ENCODE measurements at regions not wholly inside any gene's neighbourhood (a gene's known extent, or its start where the extent isn't known, plus 50 kb on each side); places are given as distances from the start of the nearest gene placed in this dataset.

GRCh38 chrX:77223046-77223445, 224.1 kb upstream of the FGF16 start:
- TF ChIP-seq EGR1 (IDR thresholded peaks at IDR 0.05; ENCODE audit: low read depth): no peak
- no peak for TF ChIP-seq SRF (IDR thresholded peaks at IDR 0.05; ENCODE audit: low read depth)
- TF ChIP-seq CEBPB (IDR thresholded peaks at IDR 0.05; ENCODE audit: low read depth): no peak
- no peak for TF ChIP-seq POLR2AphosphoS5 (IDR thresholded peaks at IDR 0.05; ENCODE audit: low read depth, low read length)
- TF ChIP-seq RAD21 (IDR thresholded peaks at IDR 0.05; ENCODE audit: low read depth): no peak
- CTCF ChIA-PET: no interaction called here
- POLR2A ChIA-PET: no interaction called here

GRCh38 chrX:77264490-77264889, 182.7 kb upstream of the FGF16 start:
- ATAC-seq: no peak
- H3K4me3 ChIP-seq (replicated peaks in 1 of 2; ENCODE audit: low read depth in 1 of 2, low read length in 2 of 2): no peak overlapping the region
- intact Hi-C loops (cut with micrococcal nuclease): no loop called here
- no peak for TF ChIP-seq YY1 (IDR thresholded peaks at IDR 0.05; ENCODE audit: extremely low read depth, insufficient replicate concordance, low read depth, low read length)
- no peak for TF ChIP-seq SRF (IDR thresholded peaks at IDR 0.05; ENCODE audit: low read depth)
- H3K9me2 ChIP-seq (ENCODE audit: insufficient read depth): no peaks in the 10 kb centered on the region
- RAD21 ChIA-PET (ENCODE audit: low non-redundant PET in 1 of 2, low total read pairs in 2 of 2, uncharacterized antibody in 2 of 2, unreplicated experiment in 2 of 2): no interaction called here
- H4K20me1 ChIP-seq (ENCODE audit: insufficient read depth): no peaks in the 10 kb centered on the region
- CTCF ChIA-PET: no interaction called here
- no peak overlapping the region for H2AFZ ChIP-seq (ENCODE audit: low read depth, low read length, poor library complexity, severe bottlenecking)
- DNase-seq (ENCODE audit: low read depth, low spot score): no peak
- no peaks in the 10 kb centered on the region for H3K9me3 ChIP-seq (ENCODE audit: control insufficient read depth in 1 of 2, insufficient read depth in 1 of 2, low read depth in 1 of 2, low read length in 2 of 2)
- no peak overlapping the region for H3K9ac ChIP-seq (ENCODE audit: low read length)
- POLR2A ChIA-PET: no interaction called here
- no TSS peak for BruUV-seq (replicated peaks)
- no peaks in the 10 kb centered on the region for H3K4me1 ChIP-seq (ENCODE audit: control insufficient read depth in 1 of 2, insufficient read depth in 2 of 2, low read length in 2 of 2)
- no peaks in the 10 kb centered on the region for H3K27me3 ChIP-seq (ENCODE audit: insufficient read depth, low read length)
- no peaks in the 10 kb centered on the region for H3K36me3 ChIP-seq (ENCODE audit: control insufficient read depth in 1 of 2, insufficient read depth in 2 of 2, low read length in 2 of 2)
- H3K4me2 ChIP-seq (ENCODE audit: low read length): no peak overlapping the region
- H3K79me2 ChIP-seq (ENCODE audit: insufficient read depth, low read length): no peaks in the 10 kb centered on the region
- no peak overlapping the region for H3K27ac ChIP-seq (ENCODE audit: low read depth, low read length)

More at GRCh38 chrX:77223046-77223445, 224.1 kb upstream of the FGF16 start:
- H3K27ac ChIP-seq (ENCODE audit: low read depth, low read length): no peak overlapping the region
- no peak for ATAC-seq
- H3K36me3 ChIP-seq (ENCODE audit: control insufficient read depth in 1 of 2, insufficient read depth in 2 of 2, low read length in 2 of 2): no peaks in the 10 kb centered on the region
- no peaks in the 10 kb centered on the region for H3K79me2 ChIP-seq (ENCODE audit: insufficient read depth, low read length)
- no peaks in the 10 kb centered on the region for H3K9me2 ChIP-seq (ENCODE audit: insufficient read depth)
- no peak overlapping the region for H2AFZ ChIP-seq (ENCODE audit: low read depth, low read length, poor library complexity, severe bottlenecking)
- no peaks in the 10 kb centered on the region for H3K4me1 ChIP-seq (ENCODE audit: control insufficient read depth in 1 of 2, insufficient read depth in 2 of 2, low read length in 2 of 2)
- intact Hi-C loops (cut with micrococcal nuclease): no loop called here
- no peaks in the 10 kb centered on the region for H3K9me3 ChIP-seq (ENCODE audit: control insufficient read depth in 1 of 2, insufficient read depth in 1 of 2, low read depth in 1 of 2, low read length in 2 of 2)
- H3K4me2 ChIP-seq (ENCODE audit: low read length): no peak overlapping the region
- no TSS peak for BruUV-seq (replicated peaks)
- no peaks in the 10 kb centered on the region for H3K27me3 ChIP-seq (ENCODE audit: insufficient read depth, low read length)
- H3K9ac ChIP-seq (ENCODE audit: low read length): no peak overlapping the region
- no peak overlapping the region for H3K4me3 ChIP-seq (replicated peaks in 1 of 2; ENCODE audit: low read depth in 1 of 2, low read length in 2 of 2)
- H4K20me1 ChIP-seq (ENCODE audit: insufficient read depth): no peaks in the 10 kb centered on the region
- DNase-seq (ENCODE audit: low read depth, low spot score): no peak
- RAD21 ChIA-PET (ENCODE audit: low non-redundant PET in 1 of 2, low total read pairs in 2 of 2, uncharacterized antibody in 2 of 2, unreplicated experiment in 2 of 2): no interaction called here
